Islet of Langerhans (tissue), 1 donor: ENCODE measurements at regions not wholly inside any gene's neighbourhood (a gene's known extent, or its start where the extent isn't known, plus 50 kb on each side); places are given as distances from the start of the nearest gene placed in this dataset.
"Not testable (repeated sequence)": the region's sequence is repeated elsewhere in the genome, so short reads cannot be mapped to it uniquely, and the experiment has no call there.

Experiments
- FAIRE-seq: peaks from one replicate; lab custom pipeline; 2011; peaks lifted over from hg19 to GRCh38; lab: Jason Lieb, UNC

- no peak for FAIRE-seq
Observed at GRCh38 chr1:60257531-60257930, 184.0 kb upstream of the C1orf87 start.

GRCh38 chr1:60255565-60255964 is 182.0 kb upstream of the C1orf87 start:
- no peak for FAIRE-seq

- no peak for FAIRE-seq
Observed at GRCh38 chr1:60251426-60251825, 177.9 kb upstream of the C1orf87 start.

- FAIRE-seq: not testable (repeated sequence)
Observed at GRCh38 chr1:60247467-60247866, 173.9 kb upstream of the C1orf87 start.

GRCh38 chr1:60245324-60245723 is 171.8 kb upstream of the C1orf87 start:
- FAIRE-seq: no peak

GRCh38 chr1:60244906-60245305 is 171.3 kb upstream of the C1orf87 start:
- no peak for FAIRE-seq

GRCh38 chr1:60235275-60235674 is 161.7 kb upstream of the C1orf87 start:
- FAIRE-seq: no peak

- FAIRE-seq: no peak
Observed at GRCh38 chr1:60234776-60235175, 161.2 kb upstream of the C1orf87 start.

GRCh38 chr1:60229821-60230220 is 156.3 kb upstream of the C1orf87 start:
- no peak for FAIRE-seq

- FAIRE-seq: no peak
Observed at GRCh38 chr1:60228041-60228491, 154.5 kb upstream of the C1orf87 start.

- FAIRE-seq: peak; percentile 70
Observed at GRCh38 chr1:60227601-60228000, 154.0 kb upstream of the C1orf87 start.

GRCh38 chr1:60225486-60225885 is 151.9 kb upstream of the C1orf87 start:
- FAIRE-seq: no peak

- FAIRE-seq: no peak
Observed at GRCh38 chr1:60224523-60224922, 151.0 kb upstream of the C1orf87 start.

GRCh38 chr1:60223158-60223557 is 149.6 kb upstream of the C1orf87 start:
- FAIRE-seq: peak; percentile 78

GRCh38 chr1:60222360-60223115 is 149.0 kb upstream of the C1orf87 start:
- peak; percentile 87 for FAIRE-seq

GRCh38 chr1:60213253-60213652 is 139.7 kb upstream of the C1orf87 start:
- FAIRE-seq: no peak

- FAIRE-seq: no peak
Observed at GRCh38 chr1:60196026-60196425, 122.5 kb upstream of the C1orf87 start.

GRCh38 chr1:60185684-60186083 is 112.1 kb upstream of the C1orf87 start:
- FAIRE-seq: no peak

- no peak for FAIRE-seq
Observed at GRCh38 chr1:60184521-60184920, 111.0 kb upstream of the C1orf87 start.

- no peak for FAIRE-seq
Observed at GRCh38 chr1:60173729-60174505, 100.3 kb upstream of the C1orf87 start.

GRCh38 chr1:60173006-60173405 is 99.4 kb upstream of the C1orf87 start:
- no peak for FAIRE-seq

GRCh38 chr1:60171801-60172200 is 98.2 kb upstream of the C1orf87 start:
- no peak for FAIRE-seq

GRCh38 chr1:60170709-60171108 is 97.1 kb upstream of the C1orf87 start:
- FAIRE-seq: no peak

GRCh38 chr1:60169206-60169605 is 95.6 kb upstream of the C1orf87 start:
- no peak for FAIRE-seq
